ENCODE measurements at regions not wholly inside any gene's neighbourhood (a gene's known extent, or its start where the extent isn't known, plus 50 kb on each side); places are given as distances from the start of the nearest gene placed in this dataset.

GRCh38 chr2:120988700-120989511 lies 253.2 kb downstream of the GLI2 start:
- ChIA-PET CTCF (interaction anchor here (1.4 kb wide), 1 partner anchor 81 kb away, joined by 3 read pairs; no protein-coding TSS in a partner anchor), POLR2A (no interaction called here)
- Histone ChIP-seq H3K4me1 (peaks cover 5% of the 10 kb centered on the region), H3K4me2 (no peak overlapping the region), H3K27ac (no peak overlapping the region), H3K9me3 (no peaks in the 10 kb centered on the region), H3K4me3 (no peak overlapping the region)
- no peak for FAIRE-seq
- no peak for DNase-seq (ENCODE audit: low read depth in 1 of 2, low spot score in 1 of 2)
- TF ChIP-seq ZFP36 (IDR thresholded peaks at IDR 0.05; ENCODE audit: borderline replicate concordance, partially characterized antibody), result no peak
- TF ChIP-seq TP53 (CRISPR knock-in tag; IDR thresholded peaks at IDR 0.05), result no peak
- ATAC-seq, result no peak
- WGBS (ENCODE audit: missing lambda C conversion rate), result 97% methylated on average over 32 of the region's 74 CpGs

GRCh38 chr2:120989512-120990441 lies 254.1 kb downstream of the GLI2 start:
- no peak for FAIRE-seq
- no peak for ATAC-seq
- no peak for TF ChIP-seq HOXB5 (CRISPR knock-in tag; IDR thresholded peaks at IDR 0.05)
- no peak for TF ChIP-seq GATA3 (IDR thresholded peaks at IDR 0.05; ENCODE audit: borderline replicate concordance)
- TF ChIP-seq BHLHE40 (IDR thresholded peaks at IDR 0.05; ENCODE audit: low read depth, low read length), result no peak
- no peak for TF ChIP-seq E2F6 (IDR thresholded peaks at IDR 0.05; ENCODE audit: borderline replicate concordance, low read depth)
- TF ChIP-seq SMC3 (IDR thresholded peaks at IDR 0.05), result no peak
- TF ChIP-seq CHD4 (IDR thresholded peaks at IDR 0.05; ENCODE audit: borderline replicate concordance), result no peak
- TF ChIP-seq ELK1 (IDR thresholded peaks at IDR 0.05; ENCODE audit: low read depth, low read length), result no peak
- TF ChIP-seq ZFP36 (IDR thresholded peaks at IDR 0.05; ENCODE audit: borderline replicate concordance, partially characterized antibody), result no peak
- TF ChIP-seq MAZ (IDR thresholded peaks at IDR 0.05; ENCODE audit: borderline replicate concordance, low read depth, low read length), result no peak
- TF ChIP-seq CHD2 (IDR thresholded peaks at IDR 0.05; ENCODE audit: low read length, partially characterized antibody), result no peak
- Histone ChIP-seq H3K4me2 (no peak overlapping the region), H3K4me3 (no peak overlapping the region), H3K4me1 (peaks cover 13% of the 10 kb centered on the region), H3K27ac (no peak overlapping the region), H3K9me3 (no peaks in the 10 kb centered on the region)
- no peak for DNase-seq (ENCODE audit: low read depth in 1 of 2, low spot score in 1 of 2)
- WGBS (ENCODE audit: missing lambda C conversion rate), result 90% methylated on average over 14 of the region's 26 CpGs
- ChIA-PET CTCF (interaction anchor here (1.4 kb wide), 1 partner anchor 81 kb away, joined by 3 read pairs; no protein-coding TSS in a partner anchor), POLR2A (no interaction called here)

GRCh38 chr2:120990451-120990871 lies 254.8 kb downstream of the GLI2 start:
- POLR2A ChIA-PET, result no interaction called here
- no peak for DNase-seq (ENCODE audit: low read depth in 1 of 2, low spot score in 1 of 2)

GRCh38 chr2:120991441-120991840 lies 255.8 kb downstream of the GLI2 start:
- no peak for FAIRE-seq
- Histone ChIP-seq H3K4me2 (no peak overlapping the region), H3K9me3 (no peaks in the 10 kb centered on the region), H3K27ac (no peak overlapping the region), H3K4me3 (no peak overlapping the region), H3K4me1 (peaks cover 16% of the 10 kb centered on the region)
- ChIA-PET CTCF (interaction anchor here (1.0 kb wide), 1 partner anchor 79 kb away, joined by 3 read pairs; no protein-coding TSS in a partner anchor), POLR2A (no interaction called here)
- ATAC-seq, result no peak
- no peak for DNase-seq (ENCODE audit: low read depth in 1 of 2, low spot score in 1 of 2)
- TF ChIP-seq SREBF2 (IDR thresholded peaks at IDR 0.05) (no peak), KDM5A (IDR thresholded peaks at IDR 0.05) (no peak), USF2 (IDR thresholded peaks at IDR 0.05) (no peak), FOSB (CRISPR knock-in tag; IDR thresholded peaks at IDR 0.05) (no peak), REST (IDR thresholded peaks at IDR 0.05) (no peak), FOSL2 (IDR thresholded peaks at IDR 0.05) (no peak), FOSL2 (CRISPR knock-in tag; IDR thresholded peaks at IDR 0.05) (no peak), RNF2 (IDR thresholded peaks at IDR 0.05; ENCODE audit: borderline replicate concordance, low read depth) (no peak), JUN (IDR thresholded peaks at IDR 0.05) (no peak), NFE2L2 (conservative IDR thresholded peaks at IDR 0.05; ENCODE audit: low read length) (no peak)
- 89% methylated on average over 11 of the region's 11 CpGs for WGBS (ENCODE audit: missing lambda C conversion rate)

More at GRCh38 chr2:120990451-120990871, 254.8 kb downstream of the GLI2 start:
- no peak overlapping the region for H3K4me2 ChIP-seq
- no peak for ATAC-seq
- no peak for TF ChIP-seq ESRRA (IDR thresholded peaks at IDR 0.05; ENCODE audit: borderline replicate concordance, low read length)
- no peak for TF ChIP-seq NFE2L2 (conservative IDR thresholded peaks at IDR 0.05; ENCODE audit: low read length)
- peak; percentile 82 to 93; a peak in 3 of 4 replicates for TF ChIP-seq CEBPB (IDR thresholded peaks at IDR 0.05)
- WGBS (ENCODE audit: missing lambda C conversion rate), result 95% methylated on average over 15 of the region's 15 CpGs
- H3K27ac ChIP-seq, result no peak overlapping the region
- H3K4me3 ChIP-seq, result no peak overlapping the region
- no peaks in the 10 kb centered on the region for H3K9me3 ChIP-seq
- peaks cover 16% of the 10 kb centered on the region for H3K4me1 ChIP-seq
- no peak for FAIRE-seq
- CTCF ChIA-PET, result interaction anchor here (1.0 to 1.4 kb wide), 2 partner anchors 80 kb away, joined by 3 read pairs; no protein-coding TSS in a partner anchor
